Stimulated activated effector memory CD8-positive, alpha-beta T cell treated with anti-CD3 and anti-CD28 coated beads, Interleukin-12 subunit alpha, Interleukin-12 subunit beta, amount 100 ng/mL, for 72 hours (primary cell): ENCODE measurements at regions not wholly inside any gene's neighbourhood (a gene's known extent, or its start where the extent isn't known, plus 50 kb on each side); places are given as distances from the start of the nearest gene placed in this dataset.

Experiments used
- ATAC-seq: fragments of 150-1000 bp; cut with Tn5 transposase; 2 replicates; pipeline ENCODE4 v1.10.0; 2021
- DNase-seq, 2 donors: peaks; one replicate each; pipeline ENCODE4 v3.0.0; 2021 to 2022; ENCODE audit warnings: low spot score in 2 of 2
- H3K27ac Mint-ChIP-seq: one replicate; pipeline ENCODE4 v1.8.0; 2022; ENCODE audit warnings: mild to moderate bottlenecking, mixed read lengths
- H3K36me3 Mint-ChIP-seq: one replicate; pipeline ENCODE4 v1.8.0; 2022; ENCODE audit warnings: mild to moderate bottlenecking, mixed read lengths
- H3K4me1 Mint-ChIP-seq: one replicate; pipeline ENCODE4 v1.8.0; 2022; ENCODE audit warnings: mixed read lengths
- H3K4me3 Mint-ChIP-seq: one replicate; pipeline ENCODE4 v1.8.0; 2022; ENCODE audit warnings: mild to moderate bottlenecking, mixed read lengths
- H3K9me3 Mint-ChIP-seq: one replicate; pipeline ENCODE4 v1.8.0; 2022; ENCODE audit warnings: mixed read lengths

GRCh38 chrX:39472161-39472560 is 625.6 kb downstream of the BCOR start:
- Mint-ChIP-seq H3K9me3 (no peaks in the 10 kb centered on the region), H3K4me1 (no peaks in the 10 kb centered on the region), H3K4me3 (no peak overlapping the region), H3K27ac (no peak overlapping the region), H3K36me3 (no peaks in the 10 kb centered on the region)
- no peak for ATAC-seq
- DNase-seq, result no peak

- no peaks in the 10 kb centered on the region for H3K36me3 Mint-ChIP-seq
- no peak overlapping the region for H3K27ac Mint-ChIP-seq
- ATAC-seq, result no peak
Measured at GRCh38 chrX:39473812-39474211, 623.9 kb downstream of the BCOR start.

GRCh38 chrX:39475372-39475771 is 622.4 kb downstream of the BCOR start:
- H3K27ac Mint-ChIP-seq, result no peak overlapping the region
- no peak for ATAC-seq
- H3K9me3 Mint-ChIP-seq, result no peaks in the 10 kb centered on the region
- no peaks in the 10 kb centered on the region for H3K4me1 Mint-ChIP-seq
- no peak overlapping the region for H3K4me3 Mint-ChIP-seq
- no peaks in the 10 kb centered on the region for H3K36me3 Mint-ChIP-seq
- DNase-seq, result no peak

More at GRCh38 chrX:39473812-39474211, 623.9 kb downstream of the BCOR start:
- Mint-ChIP-seq H3K4me1 (no peaks in the 10 kb centered on the region), H3K9me3 (no peaks in the 10 kb centered on the region), H3K4me3 (no peak overlapping the region)
- no peak for DNase-seq

GRCh38 chrX:39476604-39477021 is 621.1 kb downstream of the BCOR start:
- no peak for DNase-seq
- H3K4me3 Mint-ChIP-seq, result no peak overlapping the region
- H3K36me3 Mint-ChIP-seq, result no peaks in the 10 kb centered on the region
- no peak for ATAC-seq
- H3K4me1 Mint-ChIP-seq, result no peaks in the 10 kb centered on the region
- H3K9me3 Mint-ChIP-seq, result no peaks in the 10 kb centered on the region
- H3K27ac Mint-ChIP-seq, result no peak overlapping the region

GRCh38 chrX:39477031-39477761 is 620.6 kb downstream of the BCOR start:
- Mint-ChIP-seq H3K9me3 (no peaks in the 10 kb centered on the region), H3K27ac (no peak overlapping the region), H3K4me3 (no peak overlapping the region), H3K4me1 (no peaks in the 10 kb centered on the region), H3K36me3 (no peaks in the 10 kb centered on the region)
- no peak for ATAC-seq
- DNase-seq, result no peak

- Mint-ChIP-seq H3K36me3 (no peaks in the 10 kb centered on the region), H3K4me3 (no peak overlapping the region), H3K9me3 (no peaks in the 10 kb centered on the region), H3K27ac (peak overlapping the region; percentile 68), H3K4me1 (no peaks in the 10 kb centered on the region)
- DNase-seq, result no peak
- peak; percentile 77 for ATAC-seq
Measured at GRCh38 chrX:39477762-39478120, 620.0 kb downstream of the BCOR start.

- no peaks in the 10 kb centered on the region for H3K4me1 Mint-ChIP-seq
- DNase-seq (no peak), ATAC-seq (no peak)
- H3K36me3 Mint-ChIP-seq, result no peaks in the 10 kb centered on the region
- no peak overlapping the region for H3K27ac Mint-ChIP-seq
- H3K9me3 Mint-ChIP-seq, result no peaks in the 10 kb centered on the region
- no peak overlapping the region for H3K4me3 Mint-ChIP-seq
Measured at GRCh38 chrX:39479856-39480255, 617.9 kb downstream of the BCOR start.

GRCh38 chrX:39480963-39481362 is 616.8 kb downstream of the BCOR start:
- no peaks in the 10 kb centered on the region for H3K9me3 Mint-ChIP-seq
- H3K27ac Mint-ChIP-seq, result no peak overlapping the region
- DNase-seq, result no peak
- ATAC-seq, result no peak
- no peaks in the 10 kb centered on the region for H3K36me3 Mint-ChIP-seq
- no peak overlapping the region for H3K4me3 Mint-ChIP-seq
- no peaks in the 10 kb centered on the region for H3K4me1 Mint-ChIP-seq

- no peak for ATAC-seq
- Mint-ChIP-seq H3K9me3 (no peaks in the 10 kb centered on the region), H3K4me3 (no peak overlapping the region), H3K4me1 (no peaks in the 10 kb centered on the region), H3K27ac (no peak overlapping the region), H3K36me3 (no peaks in the 10 kb centered on the region)
- no peak for DNase-seq
Measured at GRCh38 chrX:39481621-39482020, 616.1 kb downstream of the BCOR start.

- DNase-seq, result no peak
- H3K4me3 Mint-ChIP-seq, result no peak overlapping the region
- no peaks in the 10 kb centered on the region for H3K36me3 Mint-ChIP-seq
- no peak overlapping the region for H3K27ac Mint-ChIP-seq
- no peak for ATAC-seq
- no peaks in the 10 kb centered on the region for H3K9me3 Mint-ChIP-seq
- no peaks in the 10 kb centered on the region for H3K4me1 Mint-ChIP-seq
Measured at GRCh38 chrX:39484159-39485068, 613.3 kb downstream of the BCOR start.

- H3K4me3 Mint-ChIP-seq, result no peak overlapping the region
- DNase-seq, result no peak
- H3K36me3 Mint-ChIP-seq, result no peaks in the 10 kb centered on the region
Measured at GRCh38 chrX:39487166-39487968, 610.4 kb downstream of the BCOR start.

GRCh38 chrX:39487969-39488330 is 609.8 kb downstream of the BCOR start:
- Mint-ChIP-seq H3K4me1 (peaks cover 20% of the 10 kb centered on the region), H3K9me3 (no peaks in the 10 kb centered on the region)

More at GRCh38 chrX:39487166-39487968, 610.4 kb downstream of the BCOR start:
- Mint-ChIP-seq H3K27ac (no peak overlapping the region), H3K9me3 (no peaks in the 10 kb centered on the region), H3K4me1 (peaks cover 14% of the 10 kb centered on the region)
- ATAC-seq, result no peak

GRCh38 chrX:39491548-39492297 is 606.0 kb downstream of the BCOR start:
- Mint-ChIP-seq H3K4me1 (peaks cover 23% of the 10 kb centered on the region), H3K36me3 (no peaks in the 10 kb centered on the region), H3K9me3 (no peaks in the 10 kb centered on the region), H3K4me3 (peak overlapping the region; percentile 37), H3K27ac (peak overlapping the region; percentile 82)
- DNase-seq (peak; percentile 3 to 49), ATAC-seq (peak; percentile 88)

More at GRCh38 chrX:39487969-39488330, 609.8 kb downstream of the BCOR start:
- no peak overlapping the region for H3K27ac Mint-ChIP-seq
- H3K36me3 Mint-ChIP-seq, result no peaks in the 10 kb centered on the region
- no peak for ATAC-seq
- no peak for DNase-seq
- H3K4me3 Mint-ChIP-seq, result no peak overlapping the region

GRCh38 chrX:39492497-39493162 is 605.1 kb downstream of the BCOR start:
- Mint-ChIP-seq H3K4me1 (peaks cover 23% of the 10 kb centered on the region), H3K27ac (peak overlapping the region; percentile 82), H3K4me3 (no peak overlapping the region), H3K9me3 (no peaks in the 10 kb centered on the region), H3K36me3 (no peaks in the 10 kb centered on the region)
- no peak for ATAC-seq
- no peak for DNase-seq
